H9 (cell line): ENCODE measurements at regions not wholly inside any gene's neighbourhood (a gene's known extent, or its start where the extent isn't known, plus 50 kb on each side); places are given as distances from the start of the nearest gene placed in this dataset.

ENCODE experiments used
- DNase-seq: peaks from one replicate; pipeline ENCODE4 v3.0.0-alpha.2; 2017
- H2AFZ ChIP-seq: one replicate; pipeline ENCODE4 v1.6.1; 2013; ENCODE audit warnings: mild to moderate bottlenecking, low read length, control low read depth, moderate library complexity
- H2AK5ac ChIP-seq: 2 replicates; pipeline ENCODE4 v1.6.1; 2013; ENCODE audit warnings: low read length, control low read depth, mixed read lengths; ENCODE audit not compliant: insufficient read length
- H2BK120ac ChIP-seq: one replicate; pipeline ENCODE4 v1.6.1; 2013; ENCODE audit warnings: low read depth, mild to moderate bottlenecking, low read length, control low read depth, inconsistent platforms; ENCODE audit not compliant: poor library complexity, severe bottlenecking
- H2BK12ac ChIP-seq: 2 replicates; pipeline ENCODE4 v1.6.1; 2013; ENCODE audit warnings: low read length, control low read depth, mixed read lengths, low read depth; ENCODE audit not compliant: insufficient read length
- H2BK15ac ChIP-seq: 2 replicates; pipeline ENCODE4 v1.6.1; 2013; ENCODE audit warnings: low read depth, low read length, control low read depth
- H2BK20ac ChIP-seq: one replicate; pipeline ENCODE4 v1.6.1; 2013; ENCODE audit warnings: low read depth, mild to moderate bottlenecking, low read length, control low read depth, inconsistent platforms; ENCODE audit not compliant: poor library complexity, severe bottlenecking
- H2BK5ac ChIP-seq: 2 replicates; pipeline ENCODE4 v1.6.1; 2013; ENCODE audit warnings: low read length, control low read depth, mixed read lengths; ENCODE audit not compliant: insufficient read length
- H3K14ac ChIP-seq: 2 replicates; pipeline ENCODE4 v1.6.1; 2013; ENCODE audit warnings: low read length, control low read depth; ENCODE audit not compliant: insufficient read depth
- H3K18ac ChIP-seq: 2 replicates; pipeline ENCODE4 v1.6.1; 2013; ENCODE audit warnings: low read depth, mild to moderate bottlenecking, mixed read lengths, low read length, control low read depth; ENCODE audit not compliant: insufficient read length
- H3K23ac ChIP-seq: 2 replicates; pipeline ENCODE4 v1.6.1; 2013; ENCODE audit warnings: low read length, control low read depth, mixed read lengths, low read depth; ENCODE audit not compliant: insufficient read length
- H3K23me2 ChIP-seq: 2 replicates; pipeline ENCODE4 v1.6.1; 2013; ENCODE audit warnings: low read depth, mild to moderate bottlenecking, mixed read lengths, low read length, control low read depth; ENCODE audit not compliant: insufficient read length, poor library complexity, severe bottlenecking
- H3K27ac ChIP-seq: 2 replicates; pipeline ENCODE4 v1.5.1; 2013; ENCODE audit warnings: low read length, control low read depth, mixed read lengths, low read depth; ENCODE audit not compliant: insufficient read length
- H3K27me3 ChIP-seq: 2 replicates; pipeline ENCODE4 v1.6.1; 2013; ENCODE audit warnings: low read length, control low read depth, inconsistent platforms; ENCODE audit not compliant: insufficient read depth
- H3K4ac ChIP-seq: 2 replicates; pipeline ENCODE4 v1.6.1; 2013; ENCODE audit warnings: low read depth, mild to moderate bottlenecking, control low read depth, inconsistent platforms, low read length, moderate library complexity
- H3K4me1 ChIP-seq: 2 replicates; pipeline ENCODE4 v1.6.1; 2013; ENCODE audit warnings: low read length, control low read depth, inconsistent platforms; ENCODE audit not compliant: insufficient read depth
- H3K4me2 ChIP-seq: 2 replicates; pipeline ENCODE4 v1.6.1; 2013; ENCODE audit warnings: low read length, control low read depth, mixed read lengths; ENCODE audit not compliant: insufficient read length, insufficient read depth
- H3K56ac ChIP-seq: 2 replicates; pipeline ENCODE4 v1.6.1; 2013; ENCODE audit warnings: low read depth, mild to moderate bottlenecking, mixed read lengths, low read length, control low read depth; ENCODE audit not compliant: insufficient read length
- H3K79me1 ChIP-seq: 2 replicates; pipeline ENCODE4 v1.6.1; 2013; ENCODE audit warnings: low read depth, mild to moderate bottlenecking, moderate library complexity, low read length, control low read depth, inconsistent platforms; ENCODE audit not compliant: insufficient read depth, poor library complexity, severe bottlenecking
- H3K79me2 ChIP-seq: 2 replicates; pipeline ENCODE4 v1.6.1; 2013; ENCODE audit warnings: low read length, control low read depth, inconsistent platforms; ENCODE audit not compliant: insufficient read depth
- H3K9ac ChIP-seq: 2 replicates; pipeline ENCODE4 v1.6.1; 2013; ENCODE audit warnings: low read length, control low read depth, mixed read lengths; ENCODE audit not compliant: insufficient read length; ENCODE audit errors: extremely low read depth
- H3K9me3 ChIP-seq: one replicate; pipeline ENCODE4 v1.6.1; 2013; ENCODE audit warnings: low read depth, low read length, inconsistent platforms; ENCODE audit not compliant: control insufficient read depth
- H3T11ph ChIP-seq: one replicate; pipeline ENCODE4 v1.6.1; 2013; ENCODE audit warnings: mild to moderate bottlenecking, low read length, control low read depth, inconsistent platforms
- H4K20me1 ChIP-seq: one replicate; pipeline ENCODE4 v1.6.1; 2013; ENCODE audit not compliant: control insufficient read depth, insufficient read length, insufficient read depth
- H4K5ac ChIP-seq: 2 replicates; pipeline ENCODE4 v1.6.1; 2013; ENCODE audit warnings: low read depth, mild to moderate bottlenecking, mixed read lengths, low read length, control low read depth; ENCODE audit not compliant: insufficient read length
- H4K8ac ChIP-seq: replicated peaks from 2 replicates; pipeline ENCODE4 v1.6.1; 2013; ENCODE audit warnings: low read length, control low read depth, mixed read lengths, low read depth; ENCODE audit not compliant: insufficient read length
- H4K91ac ChIP-seq: 2 replicates; pipeline ENCODE4 v1.6.1; 2013; ENCODE audit warnings: low read depth, mild to moderate bottlenecking, moderate library complexity, mixed read lengths, low read length, control low read depth; ENCODE audit not compliant: insufficient read length
- H3K27ac Mint-ChIP-seq, 3 experiments: 2 replicates in 2 of 3; 3 replicates in 1 of 3; pipeline ENCODE4 v1.8.0; 2020 to 2021; ENCODE audit warnings: mixed read lengths in 3 of 3, mild to moderate bottlenecking in 1 of 3, moderate library complexity in 1 of 3
- H3K27me3 Mint-ChIP-seq: 2 replicates; pipeline ENCODE4 v1.8.0; 2021; ENCODE audit warnings: low read depth, mild to moderate bottlenecking, moderate library complexity, mixed read lengths
- H3K36me3 Mint-ChIP-seq, 3 experiments: 2 replicates in 2 of 3; 3 replicates in 1 of 3; pipeline ENCODE4 v1.8.0; 2020 to 2021; ENCODE audit warnings: low read depth in 3 of 3, mixed read lengths in 3 of 3; ENCODE audit not compliant: insufficient read depth in 1 of 3
- H3K4me1 Mint-ChIP-seq, 2 experiments: 2 replicates each; pipeline ENCODE4 v1.8.0; 2020; ENCODE audit warnings: mixed read lengths in 2 of 2
- H3K4me3 Mint-ChIP-seq, 2 experiments: 2 replicates in 1 of 2; 3 replicates in 1 of 2; pipeline ENCODE4 v1.8.0; 2020 to 2021; ENCODE audit warnings: mild to moderate bottlenecking in 2 of 2, mixed read lengths in 2 of 2, moderate library complexity in 1 of 2
- H3K9me3 Mint-ChIP-seq, 2 experiments: 2 replicates in 1 of 2; 3 replicates in 1 of 2; pipeline ENCODE4 v1.8.0; 2020; ENCODE audit warnings: mild to moderate bottlenecking in 2 of 2, mixed read lengths in 2 of 2, moderate library complexity in 1 of 2
- WGBS: extraction: QIAGEN DNeasy Blood & Tissue Kit; methylation state at CpG from one replicate; pipeline ENCODE4 v1.1.7; 2013; ENCODE audit warnings: missing lambda C conversion rate, low lambda C conversion rate, mixed read lengths; ENCODE audit not compliant: insufficient read length; ENCODE audit errors: extremely low coverage; 5-methylcytosine and 5-hydroxymethylcytosine counted together
- TF ChIP-seq, protein P1 (sequence below): fragments of 200-600 bp; sonication (generic); conservative IDR thresholded peaks from 3 replicates; pipeline ENCODE4 v1.8.0; 2021; ENCODE audit warnings: antibody characterized with exemption, mild to moderate bottlenecking

DNA sequence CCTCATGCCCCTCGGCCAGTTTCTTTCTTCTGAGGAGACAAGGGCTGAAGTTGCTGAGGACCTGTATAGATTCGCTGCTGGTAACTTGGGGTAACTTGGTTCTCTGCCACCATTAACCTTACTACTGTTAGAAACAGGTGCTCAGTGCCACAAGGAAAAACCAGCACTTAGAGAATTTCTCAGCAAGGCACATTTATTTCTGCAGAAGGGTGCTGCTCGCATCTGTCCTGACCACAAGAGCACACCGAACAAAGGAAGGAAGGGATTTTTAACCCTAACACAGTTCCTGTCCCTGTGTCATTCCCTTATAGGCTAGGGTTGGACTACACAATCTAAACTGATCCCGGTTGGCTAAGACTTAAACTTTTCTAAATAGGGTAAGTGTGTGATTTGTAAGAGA lies 154.1 kb downstream of the SOCS6 start:
- no peak overlapping the region for H2BK5ac ChIP-seq
- peaks cover 27 to 32% of the 10 kb centered on the region in 2 experiments for H3K9me3 Mint-ChIP-seq
- H3K79me1 ChIP-seq = no peaks in the 10 kb centered on the region
- H2BK20ac ChIP-seq = no peak overlapping the region
- no peak overlapping the region for H3K56ac ChIP-seq
- no peaks in the 10 kb centered on the region; a peak in 1 of 4 replicates for H3K4me1 Mint-ChIP-seq
- H4K5ac ChIP-seq = no peak overlapping the region
- no peak overlapping the region for H2AFZ ChIP-seq
- no peak overlapping the region for H3K27ac ChIP-seq
- no peaks in the 10 kb centered on the region for H3K79me2 ChIP-seq
- no peak overlapping the region for H3K9ac ChIP-seq
- peaks cover 2% of the 10 kb centered on the region for H3K27me3 ChIP-seq
- H3K14ac ChIP-seq = no peak overlapping the region
- peaks cover 16 to 23% (median 22%) of the 10 kb centered on the region in 3 experiments for H3K36me3 Mint-ChIP-seq
- H3K27me3 Mint-ChIP-seq = no peaks in the 10 kb centered on the region; the same call in 1 of the 2 replicates
- no peaks in the 10 kb centered on the region for H3K23me2 ChIP-seq
- H2BK12ac ChIP-seq = no peak overlapping the region
- no peak overlapping the region for H4K8ac ChIP-seq
- no peak for DNase-seq
- TF ChIP-seq, protein P1, sequence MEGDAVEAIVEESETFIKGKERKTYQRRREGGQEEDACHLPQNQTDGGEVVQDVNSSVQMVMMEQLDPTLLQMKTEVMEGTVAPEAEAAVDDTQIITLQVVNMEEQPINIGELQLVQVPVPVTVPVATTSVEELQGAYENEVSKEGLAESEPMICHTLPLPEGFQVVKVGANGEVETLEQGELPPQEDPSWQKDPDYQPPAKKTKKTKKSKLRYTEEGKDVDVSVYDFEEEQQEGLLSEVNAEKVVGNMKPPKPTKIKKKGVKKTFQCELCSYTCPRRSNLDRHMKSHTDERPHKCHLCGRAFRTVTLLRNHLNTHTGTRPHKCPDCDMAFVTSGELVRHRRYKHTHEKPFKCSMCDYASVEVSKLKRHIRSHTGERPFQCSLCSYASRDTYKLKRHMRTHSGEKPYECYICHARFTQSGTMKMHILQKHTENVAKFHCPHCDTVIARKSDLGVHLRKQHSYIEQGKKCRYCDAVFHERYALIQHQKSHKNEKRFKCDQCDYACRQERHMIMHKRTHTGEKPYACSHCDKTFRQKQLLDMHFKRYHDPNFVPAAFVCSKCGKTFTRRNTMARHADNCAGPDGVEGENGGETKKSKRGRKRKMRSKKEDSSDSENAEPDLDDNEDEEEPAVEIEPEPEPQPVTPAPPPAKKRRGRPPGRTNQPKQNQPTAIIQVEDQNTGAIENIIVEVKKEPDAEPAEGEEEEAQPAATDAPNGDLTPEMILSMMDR = no peak
- no peak overlapping the region for H3K18ac ChIP-seq
- no peak overlapping the region for H3K23ac ChIP-seq
- no peak overlapping the region; a peak in 2 of 7 replicates for H3K27ac Mint-ChIP-seq
- no peak overlapping the region for H3K4me2 ChIP-seq
- H3K4me1 ChIP-seq = no peaks in the 10 kb centered on the region; the same call in 1 of the 2 replicates
- H3K4me3 Mint-ChIP-seq = no peak overlapping the region
- H2BK120ac ChIP-seq = no peak overlapping the region
- no peak overlapping the region for H3T11ph ChIP-seq
- peaks cover 10% of the 10 kb centered on the region for H3K9me3 ChIP-seq
- no peak overlapping the region for H2AK5ac ChIP-seq
- no peak overlapping the region for H3K4ac ChIP-seq
- no peak overlapping the region for H4K91ac ChIP-seq
- no peak overlapping the region for H2BK15ac ChIP-seq
- H4K20me1 ChIP-seq = no peaks in the 10 kb centered on the region
- WGBS = no CpG with 5 or more reads among the region's 5 CpGs
